HCT116 (cell line): ENCODE measurements at regions not wholly inside any gene's neighbourhood (a gene's known extent, or its start where the extent isn't known, plus 50 kb on each side); places are given as distances from the start of the nearest gene placed in this dataset.

ENCODE experiments used
- ATAC-seq: fragments of 200-7000 bp; cut with Tn5 transposase; 2 replicates; pipeline ENCODE4 v1.9.1; 2020; ENCODE audit warnings: mild to moderate bottlenecking, moderate library complexity
- BruUV-seq: library from RNA; stranded (reverse); fragments of 400-500 nt; replicated peaks from 2 replicates; lab custom pipeline; 2021; lab: Mats Ljungman, UMichigan
- CTCF ChIA-PET: fragments of 300-600 bp; sonication (Branson Sonifier 250); formaldehyde crosslinking; loops from one replicate; lab custom pipeline; 2021; ENCODE audit warnings: antibody characterized with exemption; lab: Charles Lee
- POLR2A ChIA-PET: fragments of 300-600, 350-600 bp; sonication (Branson Sonifier 250); formaldehyde crosslinking; loops from one replicate; lab custom pipeline; 2021; ENCODE audit warnings: antibody characterized with exemption; lab: Charles Lee
- RAD21 ChIA-PET, 2 experiments: fragments of 300-600 bp; sonication (Branson Sonifier 250); formaldehyde crosslinking; loops; one replicate each; lab custom pipeline; 2023; ENCODE audit warnings: low total read pairs in 2 of 2; ENCODE audit not compliant: uncharacterized antibody in 2 of 2, unreplicated experiment in 2 of 2, low non-redundant PET in 1 of 2; lab: Charles Lee
- DNase-seq: peaks from one replicate; pipeline ENCODE4 v3.0.0-alpha.2; 2010; ENCODE audit warnings: low read depth, low spot score
- H2AFZ ChIP-seq: fragments of 200-600 bp; shearing (Covaris generic), sonication (generic); 2 replicates; pipeline ENCODE4 v1.6.1; 2017; ENCODE audit warnings: low read depth, mixed run types, mixed read lengths, antibody characterized with exemption, low read length; ENCODE audit not compliant: poor library complexity, severe bottlenecking
- H3K27ac ChIP-seq: 2 replicates; pipeline ENCODE4 v1.5.1; 2012; ENCODE audit warnings: low read depth, low read length
- H3K27me3 ChIP-seq: fragments of 200-600 bp; sonication (generic); 2 replicates; pipeline ENCODE4 v1.6.1; 2016; ENCODE audit warnings: mixed run types, low read length, mixed read lengths; ENCODE audit not compliant: insufficient read depth
- H3K36me3 ChIP-seq, 2 experiments: fragments of 200-500 bp in 1 of 2; fragments of 200-600 bp in 1 of 2; sonication (Bioruptor generic) in 1 of 2; sonication (generic) in 1 of 2; 2 replicates each; pipeline versions ENCODE4 v1.5.1 to v1.6.1; 2014 to 2016; ENCODE audit warnings: low read length in 2 of 2, inconsistent platforms in 1 of 2, mixed read lengths in 1 of 2, mixed run types in 1 of 2; ENCODE audit not compliant: insufficient read depth in 2 of 2, control insufficient read depth in 1 of 2
- H3K4me1 ChIP-seq, 2 experiments: fragments of 200-600 bp in 1 of 2; sonication (generic) in 1 of 2; 2 replicates each; pipeline versions ENCODE4 v1.5.1 to v1.6.1; 2012 to 2017; ENCODE audit warnings: low read length in 2 of 2, inconsistent platforms in 1 of 2, mild to moderate bottlenecking in 1 of 2, mixed read lengths in 1 of 2, mixed run types in 1 of 2, moderate library complexity in 1 of 2; ENCODE audit not compliant: insufficient read depth in 2 of 2, control insufficient read depth in 1 of 2
- H3K4me2 ChIP-seq: fragments of 200-600 bp; sonication (generic); 2 replicates; pipeline ENCODE4 v1.6.1; 2017; ENCODE audit warnings: mixed run types, low read length, mixed read lengths
- H3K4me3 ChIP-seq, 2 experiments: fragments of 200-600 bp in 1 of 2; sonication (generic) in 1 of 2; replicated peaks in 1 of 2; 2 replicates each; pipeline ENCODE4 v1.5.1; 2011 to 2016; ENCODE audit warnings: low read length in 2 of 2, control low read depth in 1 of 2, low read depth in 1 of 2, mild to moderate bottlenecking in 1 of 2, mixed read lengths in 1 of 2, mixed run types in 1 of 2
- H3K79me2 ChIP-seq: fragments of 200-600 bp; sonication (generic); 2 replicates; pipeline ENCODE4 v1.6.1; 2017; ENCODE audit warnings: mild to moderate bottlenecking, mixed run types, low read length, moderate library complexity, mixed read lengths; ENCODE audit not compliant: insufficient read depth
- H3K9ac ChIP-seq: fragments of 200-600 bp; sonication (generic); 2 replicates; pipeline ENCODE4 v1.6.1; 2016; ENCODE audit warnings: low read length, mixed read lengths
- H3K9me2 ChIP-seq: fragments of 200-600 bp; sonication (generic), shearing (Covaris generic); 2 replicates; pipeline ENCODE4 v1.6.1; 2017; ENCODE audit warnings: mixed run types, mild to moderate bottlenecking, moderate library complexity; ENCODE audit not compliant: insufficient read depth
- H3K9me3 ChIP-seq, 2 experiments: fragments of 200-500 bp in 1 of 2; fragments of 200-600 bp in 1 of 2; sonication (Bioruptor generic) in 1 of 2; sonication (generic) in 1 of 2; 2 replicates each; pipeline ENCODE4 v1.6.1; 2014 to 2017; ENCODE audit warnings: low read length in 2 of 2, mixed read lengths in 2 of 2, inconsistent platforms in 1 of 2, low read depth in 1 of 2, mild to moderate bottlenecking in 1 of 2, mixed run types in 1 of 2, moderate library complexity in 1 of 2; ENCODE audit not compliant: control insufficient read depth in 1 of 2, insufficient read depth in 1 of 2
- H4K20me1 ChIP-seq: fragments of 200-600 bp; sonication (generic), shearing (Covaris generic); 2 replicates; pipeline ENCODE4 v1.6.1; 2017; ENCODE audit warnings: mixed run types, mild to moderate bottlenecking, moderate library complexity; ENCODE audit not compliant: insufficient read depth
- CBX3 ChIP-seq: IDR thresholded peaks from 2 replicates; pipeline ENCODE4 v1.6.1; 2012; ENCODE audit warnings: low read depth
- CEBPB ChIP-seq: IDR thresholded peaks from 2 replicates; pipeline ENCODE4 v1.6.1; 2012; ENCODE audit warnings: low read depth
- CTCF ChIP-seq, 3 experiments: fragments of 200-600 bp in 1 of 3; sonication (generic) in 1 of 3; IDR thresholded peaks in 2 of 3; conservative IDR thresholded peaks in 1 of 3; 2 replicates each; pipeline ENCODE4 v1.5.1; 2012 to 2017; ENCODE audit warnings: low read depth in 2 of 3, low read length in 2 of 3, antibody characterized with exemption in 1 of 3, borderline replicate concordance in 1 of 3, control low read depth in 1 of 3, mild to moderate bottlenecking in 1 of 3, mixed read lengths in 1 of 3, mixed run types in 1 of 3, moderate library complexity in 1 of 3; ENCODE audit not compliant: insufficient read depth in 1 of 3
- EGR1 ChIP-seq: IDR thresholded peaks from 2 replicates; pipeline ENCODE4 v1.6.1; 2012; ENCODE audit warnings: low read depth
- ELF1 ChIP-seq: IDR thresholded peaks from 2 replicates; pipeline ENCODE4 v1.6.1; 2012; ENCODE audit warnings: low read depth, borderline replicate concordance
- EZH2phosphoT487 ChIP-seq: fragments of 200-600 bp; IDR thresholded peaks from 2 replicates; pipeline ENCODE4 v1.6.1; 2018; ENCODE audit warnings: antibody characterized with exemption, borderline replicate concordance
- FOSL1 ChIP-seq: IDR thresholded peaks from 2 replicates; pipeline ENCODE4 v1.6.1; 2012; ENCODE audit warnings: low read depth
- JUND ChIP-seq: IDR thresholded peaks from 2 replicates; pipeline ENCODE4 v1.6.1; 2012
- POLR2A ChIP-seq: IDR thresholded peaks from 2 replicates; pipeline ENCODE4 v1.7.0; 2011; ENCODE audit warnings: borderline replicate concordance; ENCODE audit not compliant: insufficient read depth, insufficient read length; ENCODE audit errors: extremely low read depth
- POLR2AphosphoS5 ChIP-seq: IDR thresholded peaks from 2 replicates; pipeline ENCODE4 v1.6.1; 2011; ENCODE audit warnings: mild to moderate bottlenecking, low read depth, low read length, moderate library complexity
- RAD21 ChIP-seq: IDR thresholded peaks from 2 replicates; pipeline ENCODE4 v1.6.1; 2012; ENCODE audit warnings: low read depth, mild to moderate bottlenecking
- ZNF274 ChIP-seq: fragments of 200-500 bp; sonication (Bioruptor generic); IDR thresholded peaks from 2 replicates; pipeline ENCODE4 v1.6.1; 2014; ENCODE audit warnings: mild to moderate bottlenecking, low read depth, low read length, inconsistent platforms
- intact Hi-C: fragments of 100-400 bp; cut with micrococcal nuclease; formaldehyde crosslinking; loops from 2 replicates; pipeline ENCODE4 v1.10.0; 2022
- TF ChIP-seq, protein P1 (sequence below): IDR thresholded peaks from 2 replicates; pipeline ENCODE4 v1.6.1; 2012; ENCODE audit warnings: low read depth

DNA sequence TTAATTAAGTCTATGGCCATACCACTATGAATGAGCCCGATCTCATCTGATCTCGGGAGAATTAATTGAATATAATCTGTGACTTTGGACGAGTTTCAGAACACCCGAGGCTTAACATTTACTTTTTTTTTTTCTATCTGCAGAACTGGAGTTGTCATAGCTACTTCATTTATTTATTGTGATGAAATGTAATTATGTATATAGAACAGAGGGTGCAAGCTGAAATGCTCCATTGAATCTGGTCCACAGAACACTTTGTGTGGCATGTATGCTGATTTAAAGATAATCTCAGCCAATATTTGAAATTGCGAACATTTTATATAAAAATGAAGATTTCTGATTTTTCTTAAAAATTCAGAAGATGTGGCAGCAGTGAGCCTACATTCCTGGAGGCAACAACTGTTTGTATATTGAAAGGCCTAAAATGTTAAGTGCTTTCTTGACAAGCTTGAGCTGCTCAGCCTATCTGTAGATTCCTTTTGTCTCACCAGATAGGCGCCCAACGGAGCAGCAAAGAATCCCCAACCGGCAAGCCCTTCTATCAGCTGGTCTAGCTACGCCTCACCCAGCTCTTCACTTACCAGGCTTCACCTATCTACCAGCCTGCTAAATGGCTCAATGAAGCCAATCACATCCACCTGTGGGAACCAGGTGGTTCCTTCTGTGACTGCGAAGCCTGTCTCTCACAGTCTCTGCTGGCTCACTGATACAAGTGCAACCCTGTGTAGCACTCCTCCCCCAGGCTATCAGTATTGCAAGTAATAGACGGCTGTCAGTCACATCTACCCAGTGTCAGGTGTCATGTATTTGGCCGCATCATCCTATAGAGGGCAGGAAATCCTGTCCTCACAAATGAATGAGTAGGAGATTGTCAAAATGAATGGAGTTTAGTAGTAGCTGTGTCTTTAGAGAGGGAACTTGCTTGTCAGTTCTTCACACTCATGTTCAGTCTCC is 170.6 kb upstream of the MRPS30 start:
- H3K4me3 ChIP-seq, result no peak overlapping the region
- H3K9me3 ChIP-seq, result no peaks in the 10 kb centered on the region
- no peaks in the 10 kb centered on the region for H3K79me2 ChIP-seq
- H3K27ac ChIP-seq, result no peak overlapping the region
- RAD21 ChIA-PET, result no interaction called here
- TF ChIP-seq ELF1, result no peak
- TF ChIP-seq CBX3, result no peak
- TF ChIP-seq CEBPB, result no peak
- peak; percentile 29; the same call in 1 of the 2 replicates for TF ChIP-seq RAD21
- no peak for TF ChIP-seq POLR2AphosphoS5
- peak in 1 of 3 experiments; percentile 17; a peak in 1 of 6 replicates for TF ChIP-seq CTCF (IDR thresholded peaks at IDR 0.05 in 2 of 3, conservative IDR thresholded peaks at IDR 0.05 in 1 of 3; ENCODE audit: borderline replicate concordance in 1 of 3, insufficient read depth in 1 of 3, low read depth in 2 of 3, low read length in 2 of 3)
- TF ChIP-seq ZNF274, result no peak
- TF ChIP-seq POLR2A, result no peak
- TF ChIP-seq EGR1, result no peak
- no peak for TF ChIP-seq EZH2phosphoT487
- TF ChIP-seq JUND, result no peak
- TF ChIP-seq FOSL1, result no peak
- TF ChIP-seq, protein P1, sequence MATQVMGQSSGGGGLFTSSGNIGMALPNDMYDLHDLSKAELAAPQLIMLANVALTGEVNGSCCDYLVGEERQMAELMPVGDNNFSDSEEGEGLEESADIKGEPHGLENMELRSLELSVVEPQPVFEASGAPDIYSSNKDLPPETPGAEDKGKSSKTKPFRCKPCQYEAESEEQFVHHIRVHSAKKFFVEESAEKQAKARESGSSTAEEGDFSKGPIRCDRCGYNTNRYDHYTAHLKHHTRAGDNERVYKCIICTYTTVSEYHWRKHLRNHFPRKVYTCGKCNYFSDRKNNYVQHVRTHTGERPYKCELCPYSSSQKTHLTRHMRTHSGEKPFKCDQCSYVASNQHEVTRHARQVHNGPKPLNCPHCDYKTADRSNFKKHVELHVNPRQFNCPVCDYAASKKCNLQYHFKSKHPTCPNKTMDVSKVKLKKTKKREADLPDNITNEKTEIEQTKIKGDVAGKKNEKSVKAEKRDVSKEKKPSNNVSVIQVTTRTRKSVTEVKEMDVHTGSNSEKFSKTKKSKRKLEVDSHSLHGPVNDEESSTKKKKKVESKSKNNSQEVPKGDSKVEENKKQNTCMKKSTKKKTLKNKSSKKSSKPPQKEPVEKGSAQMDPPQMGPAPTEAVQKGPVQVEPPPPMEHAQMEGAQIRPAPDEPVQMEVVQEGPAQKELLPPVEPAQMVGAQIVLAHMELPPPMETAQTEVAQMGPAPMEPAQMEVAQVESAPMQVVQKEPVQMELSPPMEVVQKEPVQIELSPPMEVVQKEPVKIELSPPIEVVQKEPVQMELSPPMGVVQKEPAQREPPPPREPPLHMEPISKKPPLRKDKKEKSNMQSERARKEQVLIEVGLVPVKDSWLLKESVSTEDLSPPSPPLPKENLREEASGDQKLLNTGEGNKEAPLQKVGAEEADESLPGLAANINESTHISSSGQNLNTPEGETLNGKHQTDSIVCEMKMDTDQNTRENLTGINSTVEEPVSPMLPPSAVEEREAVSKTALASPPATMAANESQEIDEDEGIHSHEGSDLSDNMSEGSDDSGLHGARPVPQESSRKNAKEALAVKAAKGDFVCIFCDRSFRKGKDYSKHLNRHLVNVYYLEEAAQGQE, result no peak
- TF ChIP-seq, all 23 proteins: peak for 2
- Histone ChIP-seq H3K9me2 (no peaks in the 10 kb centered on the region), H3K4me2 (no peak overlapping the region), H3K9ac (no peak overlapping the region), H2AFZ (no peak overlapping the region), H3K27me3 (no peaks in the 10 kb centered on the region), H3K4me1 (peaks cover 0 to 6% of the 10 kb centered on the region in 2 experiments; a peak in 1 of 4 replicates), H4K20me1 (no peaks in the 10 kb centered on the region), H3K36me3 (no peaks in the 10 kb centered on the region)
- intact Hi-C loops, result no loop called here
- ChIA-PET CTCF (no interaction called here), POLR2A (no interaction called here)
- DNase-seq, result peak; percentile 6
- no TSS peak for BruUV-seq
- peak; percentile 91 for ATAC-seq
